Fibroblast of mammary gland (primary cell): ENCODE measurements at regions not wholly inside any gene's neighbourhood (a gene's known extent, or its start where the extent isn't known, plus 50 kb on each side); places are given as distances from the start of the nearest gene placed in this dataset.
"Not testable (repeated sequence)": the region's sequence is repeated elsewhere in the genome, so short reads cannot be mapped to it uniquely, and the experiment has no call there.

Experiments
- DNase-seq: peaks from one replicate; pipeline ENCODE4 v3.0.0-alpha.2; 2010; ENCODE audit warnings: low read depth
- H3K4me3 ChIP-seq: 2 replicates; pipeline ENCODE4 v1.5.1; 2011; ENCODE audit warnings: low read depth, mild to moderate bottlenecking, low read length, moderate library complexity; ENCODE audit not compliant: control insufficient read depth
- CTCF ChIP-seq: conservative IDR thresholded peaks from 2 replicates; pipeline ENCODE4 v1.5.1; 2011; ENCODE audit warnings: low read depth, low read length, inconsistent platforms; ENCODE audit not compliant: control insufficient read depth, insufficient read depth

- no peak overlapping the region for H3K4me3 ChIP-seq
- no peak for TF ChIP-seq CTCF
- no peak for DNase-seq
Observed at GRCh38 chr2:185265747-185266146, 472.9 kb upstream of the FSIP2 start.

GRCh38 chr2:185268651-185269050, 470.0 kb upstream of the FSIP2 start:
- no peak for DNase-seq

GRCh38 chr2:185274718-185275484, 463.7 kb upstream of the FSIP2 start:
- no peak overlapping the region for H3K4me3 ChIP-seq
- TF ChIP-seq CTCF: no peak
- DNase-seq: no peak

More at GRCh38 chr2:185268651-185269050, 470.0 kb upstream of the FSIP2 start:
- TF ChIP-seq CTCF: no peak
- H3K4me3 ChIP-seq: no peak overlapping the region

GRCh38 chr2:185275979-185276378, 462.6 kb upstream of the FSIP2 start:
- DNase-seq, H3K4me3 ChIP-seq: not testable (repeated sequence)

GRCh38 chr2:185278761-185279160, 459.8 kb upstream of the FSIP2 start:
- no peak for TF ChIP-seq CTCF
- no peak for DNase-seq
- no peak overlapping the region for H3K4me3 ChIP-seq

GRCh38 chr2:185279999-185280398, 458.6 kb upstream of the FSIP2 start:
- peak; percentile 16 for DNase-seq
- peak; percentile 46 for TF ChIP-seq CTCF
- H3K4me3 ChIP-seq: no peak overlapping the region

- no peak overlapping the region for H3K4me3 ChIP-seq
- no peak for DNase-seq
- TF ChIP-seq CTCF: no peak
Observed at GRCh38 chr2:185284696-185285095, 453.9 kb upstream of the FSIP2 start.

GRCh38 chr2:185290012-185290411, 448.6 kb upstream of the FSIP2 start:
- DNase-seq, H3K4me3 ChIP-seq: not testable (repeated sequence)
